Epidermal melanocyte (primary cell): ENCODE measurements at regions not wholly inside any gene's neighbourhood (a gene's known extent, or its start where the extent isn't known, plus 50 kb on each side); places are given as distances from the start of the nearest gene placed in this dataset.
"Not testable (repeated sequence)": the region's sequence is repeated elsewhere in the genome, so short reads cannot be mapped to it uniquely, and the experiment has no call there.

Experiments used
- DNase-seq: peaks from one replicate; pipeline ENCODE4 v3.0.0; 2011; ENCODE audit warnings: low spot score; ENCODE audit not compliant: insufficient read length

DNA sequence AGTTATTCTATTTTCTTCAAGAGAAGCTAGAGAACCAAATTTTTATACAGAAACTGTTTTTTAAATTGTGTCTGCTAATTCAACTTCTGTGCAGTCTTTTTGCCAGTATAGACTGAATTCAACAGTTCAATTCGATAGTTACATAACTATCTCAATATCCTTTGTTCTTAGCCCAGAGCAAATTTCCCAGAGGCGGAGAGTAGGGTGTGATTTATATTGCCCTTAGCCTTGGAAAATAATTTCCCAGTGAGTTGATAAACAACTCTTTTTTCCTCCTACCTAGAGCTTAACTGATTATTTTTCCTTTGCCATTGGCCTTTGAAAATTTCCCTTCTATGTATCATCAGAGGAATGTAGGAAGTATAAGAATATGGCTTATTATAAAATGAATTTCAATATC is 420.5 kb downstream of the NSUN3 start:
- no peak for DNase-seq

DNA sequence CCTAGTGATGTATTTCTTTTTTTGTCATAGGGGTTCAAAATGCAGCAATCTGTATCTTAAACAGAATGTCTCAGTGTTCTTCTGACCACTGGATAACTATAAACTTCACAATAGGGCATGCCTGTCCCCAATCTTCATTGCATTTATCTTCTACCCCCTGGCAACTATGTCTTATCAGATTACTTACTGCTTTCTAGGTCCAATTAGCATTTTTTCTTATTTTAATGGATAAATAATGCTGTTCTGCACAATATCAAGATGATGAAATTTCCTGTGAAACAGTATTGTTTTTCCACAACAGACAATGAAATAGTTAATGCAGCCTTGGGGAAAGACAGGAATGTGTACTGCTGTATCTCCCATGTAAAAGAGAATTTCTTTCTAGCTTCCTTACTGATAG is 432.1 kb downstream of the NSUN3 start:
- DNase-seq: no peak

DNA sequence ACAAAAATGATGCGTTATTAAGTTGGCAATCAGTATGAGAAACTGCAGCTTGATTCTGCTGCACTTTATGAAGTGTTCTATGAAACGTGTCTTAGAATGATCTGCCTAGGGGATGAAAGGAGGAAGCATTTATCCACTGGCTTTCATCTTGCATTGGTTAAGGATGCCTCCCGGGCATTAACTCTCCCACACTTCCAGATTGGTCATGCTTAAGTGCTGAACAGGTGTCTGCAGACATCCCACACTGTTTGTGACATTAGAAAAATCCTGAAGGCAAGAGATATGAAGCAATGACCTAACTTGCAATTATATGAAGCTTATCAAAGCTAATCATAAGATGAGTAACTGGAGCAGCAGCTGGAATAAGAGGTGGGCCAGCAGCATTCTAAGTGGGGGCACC is 437.3 kb downstream of the NSUN3 start:
- no peak for DNase-seq

GRCh38 chr3:94507354-94507753 is 444.5 kb downstream of the NSUN3 start:
- DNase-seq: not testable (repeated sequence)

DNA sequence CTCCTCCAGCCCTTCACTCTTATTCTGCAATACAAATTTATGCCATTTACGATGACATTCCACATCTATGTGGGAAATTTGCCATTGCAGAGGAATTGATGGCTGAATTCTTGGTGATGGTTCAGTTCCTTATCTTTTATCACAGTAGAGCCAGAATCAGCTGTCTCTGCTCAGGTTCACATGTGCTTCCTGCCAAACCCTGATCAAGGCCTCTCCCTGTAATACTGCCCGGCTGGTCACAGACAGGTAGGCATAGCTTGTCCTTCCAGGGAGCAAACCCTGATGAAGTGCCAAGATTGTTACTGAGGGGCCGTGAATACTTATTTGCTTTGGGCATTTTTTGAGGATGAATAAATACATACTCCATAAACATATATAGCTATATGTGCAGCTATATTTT is 450.0 kb downstream of the NSUN3 start:
- DNase-seq: no peak

- DNase-seq: no peak
These were observed 450.7 kb downstream of the NSUN3 start for GRCh38 chr3:94513600-94513999.

- no peak for DNase-seq
These were observed 453.1 kb downstream of the NSUN3 start for GRCh38 chr3:94515983-94516382.

- DNase-seq: no peak
These were observed 457.5 kb downstream of the NSUN3 start for GRCh38 chr3:94520364-94520763.

DNA sequence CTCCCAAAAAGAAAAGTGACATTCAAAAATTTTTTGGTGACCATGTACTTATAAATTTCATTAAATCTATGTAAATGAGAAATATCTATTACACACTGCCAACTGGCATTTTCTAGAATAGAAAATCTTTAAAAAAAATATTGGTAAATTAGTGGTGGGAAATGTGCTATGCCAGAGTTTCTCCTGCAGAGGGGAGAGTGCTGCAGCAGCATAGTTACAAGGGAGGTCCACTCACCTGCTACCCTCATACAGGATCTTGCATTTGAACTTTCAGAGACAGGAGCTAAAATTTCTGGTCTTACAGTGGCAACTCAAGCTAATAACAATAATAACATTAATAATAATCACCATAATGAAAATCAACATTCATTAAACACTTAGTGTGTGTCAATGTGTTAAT is 459.6 kb downstream of the NSUN3 start:
- no peak for DNase-seq

DNA sequence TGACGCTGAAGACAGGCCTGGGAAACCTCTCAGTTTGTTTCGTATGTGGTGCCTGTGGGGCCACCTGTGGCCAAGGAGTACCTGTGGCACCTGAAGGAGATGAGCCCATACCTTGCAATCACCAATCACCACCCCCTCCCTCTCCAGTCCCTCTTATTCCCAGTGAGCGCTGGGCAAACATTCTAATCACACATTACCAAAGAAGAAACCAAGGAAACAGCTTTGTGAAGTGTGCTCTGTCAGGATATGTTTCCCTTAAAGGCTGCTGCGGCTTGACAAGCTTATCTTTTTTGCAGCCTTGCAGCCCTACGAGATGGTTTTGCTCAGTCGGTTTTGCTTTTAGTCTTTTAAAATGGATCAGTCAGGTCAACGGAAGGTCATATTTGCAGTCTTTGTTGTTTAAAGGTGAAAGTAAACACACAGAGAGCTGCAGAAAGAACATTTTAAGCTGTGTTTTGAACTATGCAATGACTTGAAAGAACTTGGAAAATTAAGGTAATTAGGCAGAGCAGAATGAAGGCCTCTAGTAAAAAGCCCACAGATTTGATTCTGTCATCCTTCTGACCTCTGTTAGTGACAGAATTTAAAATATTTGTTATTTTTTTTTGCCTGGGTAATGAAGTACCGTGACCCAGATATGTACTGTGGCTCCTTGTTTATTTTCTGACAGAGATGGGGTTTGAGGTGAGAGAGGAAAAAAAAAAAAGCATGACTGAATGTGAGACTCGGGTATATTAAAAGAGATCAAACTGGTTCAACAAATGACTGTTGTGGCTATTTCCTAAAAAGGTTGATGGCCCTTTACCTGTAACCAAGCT is 461.4 kb downstream of the NSUN3 start:
- no peak for DNase-seq

DNA sequence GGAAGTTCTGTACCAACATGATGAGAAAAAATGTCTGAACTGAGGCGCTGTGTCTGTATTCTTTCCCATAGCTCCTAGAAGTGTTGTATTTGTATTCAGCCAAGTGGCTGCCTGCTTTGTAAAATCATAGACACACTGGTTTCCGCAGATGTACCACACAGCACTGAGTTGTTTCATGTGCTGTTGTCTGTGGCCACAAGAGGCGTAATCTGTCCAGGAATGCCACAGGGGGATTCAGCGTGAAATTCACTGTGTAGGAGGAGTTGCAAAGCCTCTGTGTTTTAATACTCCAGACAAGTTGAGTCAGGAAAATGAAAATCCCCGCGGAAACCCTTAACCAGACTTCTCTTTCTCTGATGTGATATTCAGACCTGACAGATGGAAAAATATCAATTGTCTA is 462.2 kb downstream of the NSUN3 start:
- no peak for DNase-seq

DNA sequence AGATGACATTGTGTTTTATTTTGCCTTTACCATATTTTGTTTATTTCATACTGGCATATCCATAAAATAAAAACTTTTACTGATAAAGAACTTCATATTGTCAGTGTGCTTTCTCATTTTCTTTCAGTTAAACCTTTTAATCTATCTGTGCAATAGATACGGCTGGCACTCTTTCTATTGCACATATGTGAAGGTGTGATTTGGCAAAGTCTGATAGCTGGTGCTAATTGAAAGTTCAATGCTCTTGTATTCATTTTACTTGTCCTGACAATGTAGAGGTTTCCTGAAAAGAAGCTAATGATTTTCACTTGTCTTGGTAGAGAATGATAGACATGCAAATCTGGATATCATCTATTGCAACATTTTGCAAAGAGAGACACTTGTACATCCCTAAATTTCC is 467.0 kb downstream of the NSUN3 start:
- no peak for DNase-seq

GRCh38 chr3:94532951-94533350 is 470.1 kb downstream of the NSUN3 start:
- no peak for DNase-seq

DNA sequence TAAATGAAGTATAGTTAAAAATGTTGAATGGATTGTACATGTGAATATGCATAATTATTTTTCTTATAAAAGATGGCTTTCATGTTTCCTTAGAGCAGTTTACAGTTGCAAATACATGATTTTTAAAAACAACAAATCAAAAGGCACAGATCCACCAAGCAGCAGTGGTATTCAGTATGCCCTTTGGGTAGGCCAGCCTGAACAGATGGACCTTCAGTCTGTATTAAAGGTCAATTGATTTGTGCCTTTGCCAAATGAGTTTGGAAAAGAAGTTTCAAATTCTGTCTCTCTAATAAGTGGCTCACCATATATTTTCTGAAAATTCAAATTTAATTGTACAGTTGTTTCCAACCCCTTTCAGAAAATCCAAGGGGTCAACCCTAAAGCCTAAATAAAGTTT is 477.1 kb downstream of the NSUN3 start:
- DNase-seq: no peak

GRCh38 chr3:94543161-94543560 is 480.3 kb downstream of the NSUN3 start:
- DNase-seq: no peak

GRCh38 chr3:94544131-94544789 is 481.4 kb downstream of the NSUN3 start:
- DNase-seq: no peak

DNA sequence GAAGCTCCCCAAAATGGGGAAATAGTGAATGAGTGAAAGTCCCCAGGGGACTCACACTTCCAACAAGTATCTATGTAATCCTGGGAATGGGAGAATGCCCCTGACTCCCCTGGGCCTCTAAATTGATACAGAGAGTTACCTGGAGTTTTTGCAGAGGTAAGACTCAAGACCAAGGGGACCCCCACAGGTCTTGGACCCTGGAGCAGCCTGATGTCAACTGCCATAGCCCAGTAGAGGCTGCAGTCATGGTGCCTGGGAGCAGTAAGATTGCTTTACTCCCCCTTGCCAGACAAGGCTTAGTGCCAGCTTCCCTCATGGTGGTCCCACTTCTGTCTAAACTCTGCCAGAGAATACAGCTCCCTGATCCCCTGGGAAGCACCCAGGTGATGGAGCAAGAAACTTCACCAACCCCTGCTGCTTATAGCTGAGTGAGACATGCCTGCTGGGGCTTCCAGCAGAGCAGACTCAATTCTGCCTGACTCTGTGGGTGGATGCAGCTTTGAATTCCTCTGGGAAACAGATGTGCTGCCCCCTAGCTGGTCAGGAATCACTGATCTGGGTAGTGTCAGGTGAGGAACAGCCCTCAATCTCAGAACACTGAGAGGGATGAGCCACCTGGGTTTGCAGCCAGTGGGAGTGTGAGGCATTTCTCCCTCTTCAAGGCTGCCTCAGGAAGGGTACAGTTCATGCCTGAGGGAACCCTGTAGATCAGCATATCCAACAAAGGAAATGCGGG is 485.9 kb downstream of the NSUN3 start:
- DNase-seq: no peak

- no peak for DNase-seq
These were observed 498.2 kb downstream of the NSUN3 start for GRCh38 chr3:94561094-94561493.

GRCh38 chr3:94564247-94564646 is 501.4 kb downstream of the NSUN3 start:
- DNase-seq: no peak

DNA sequence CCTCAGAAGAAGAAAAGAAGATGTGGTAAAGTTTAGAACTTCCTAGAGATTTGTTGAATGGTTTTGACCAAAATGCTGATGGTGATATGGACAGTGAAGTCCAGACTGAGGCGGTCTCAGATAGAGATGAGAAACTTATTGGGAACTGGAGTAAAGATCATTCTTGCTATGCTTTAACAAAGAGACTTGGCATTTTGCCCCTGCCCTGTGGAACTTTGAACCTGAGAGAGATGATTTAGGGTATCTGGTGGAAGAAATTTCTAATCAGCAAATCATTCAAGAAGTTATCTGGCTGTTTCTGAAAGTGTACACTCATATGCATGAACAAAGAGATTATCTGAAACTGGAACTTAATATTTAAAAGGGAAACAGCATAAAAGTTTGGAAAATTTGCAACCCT is 505.2 kb downstream of the NSUN3 start:
- DNase-seq: no peak

DNA sequence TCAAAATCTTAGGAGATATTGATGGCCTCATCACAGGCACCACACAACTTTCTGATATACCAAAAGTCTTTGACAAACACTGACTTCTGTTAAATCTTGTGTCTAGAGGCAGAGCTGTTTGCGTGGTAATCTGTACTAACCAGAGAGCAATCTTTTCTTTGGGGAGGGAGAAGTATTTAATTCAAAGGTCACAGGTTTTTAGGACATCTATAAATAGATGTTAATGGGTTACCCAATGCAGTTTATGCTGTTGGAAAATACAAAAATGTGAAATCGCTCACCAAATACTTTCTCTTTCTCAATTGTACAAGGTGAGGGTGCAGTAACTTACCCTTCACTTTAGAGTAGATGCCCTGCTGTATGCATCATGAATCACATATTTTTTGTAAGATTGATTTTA is 510.5 kb downstream of the NSUN3 start:
- no peak for DNase-seq

- no peak for DNase-seq
These were observed 524.4 kb downstream of the NSUN3 start for GRCh38 chr3:94587291-94587690.
